Esophagus muscularis mucosa (tissue), 4 donors: ENCODE measurements at regions not wholly inside any gene's neighbourhood (a gene's known extent, or its start where the extent isn't known, plus 50 kb on each side); places are given as distances from the start of the nearest gene placed in this dataset.

ENCODE experiments used
- DNase-seq: peaks from one replicate; pipeline ENCODE4 v3.0.0-alpha.2; 2017; ENCODE audit errors: extremely low spot score
- H3K27ac ChIP-seq, 4 donors: fragments of 200-600 bp; sonication (generic); replicated peaks in 1 of 4; 1 replicate in 3 of 4; 2 replicates in 1 of 4; pipeline ENCODE4 v1.5.1; 2016 to 2019; ENCODE audit warnings: mild to moderate bottlenecking in 1 of 4
- H3K27me3 ChIP-seq, 4 donors: fragments of 200-600 bp; sonication (generic); one replicate each; pipeline versions ENCODE4 v1.5.1 to v1.6.0; 2016 to 2019
- H3K36me3 ChIP-seq, 4 donors: fragments of 200-600 bp; sonication (generic); one replicate each; pipeline ENCODE4 v1.5.1; 2016 to 2019
- H3K4me1 ChIP-seq, 4 donors: fragments of 200-600 bp; sonication (generic); one replicate each; pipeline ENCODE4 v1.5.1; 2016 to 2019
- H3K4me3 ChIP-seq, 4 donors: fragments of 200-600 bp; sonication (generic); 1 replicate in 2 of 4; 2 replicates in 2 of 4; pipeline ENCODE4 v1.5.1; 2016 to 2019; ENCODE audit warnings: mild to moderate bottlenecking in 4 of 4, moderate library complexity in 1 of 4
- H3K9me3 ChIP-seq, 4 donors: fragments of 200-600 bp; sonication (generic); 1 replicate in 3 of 4; 2 replicates in 1 of 4; pipeline ENCODE4 v1.5.1; 2016 to 2019
- EP300 ChIP-seq: sonication (generic); formaldehyde crosslinking; IDR thresholded peaks from one replicate; pipeline ENCODE4 v1.6.1; 2017; ENCODE audit warnings: antibody characterized with exemption
- POLR2A ChIP-seq: fragments of 450-650 bp; IDR thresholded peaks from one replicate; pipeline ENCODE4 v1.6.1; 2017; ENCODE audit warnings: antibody characterized with exemption, moderate library complexity, mild to moderate bottlenecking, low read depth
- POLR2AphosphoS5 ChIP-seq, 2 donors: sonication (generic); formaldehyde crosslinking; IDR thresholded peaks; one replicate each; pipeline ENCODE4 v1.6.1; 2017; ENCODE audit warnings: antibody characterized with exemption in 2 of 2
- WGBS: methylation state at CpG from one replicate; pipeline ENCODE4 v1.1.5; 2018; 5-methylcytosine and 5-hydroxymethylcytosine counted together
- intact Hi-C: fragments of 100-400 bp; cut with DNase I; formaldehyde crosslinking; loops from one replicate; pipeline ENCODE4 v1.15.1; 2023
- TF ChIP-seq, protein P1 (sequence below), 3 experiments: fragments of 200-600 bp in 2 of 3; fragments of 450-650 bp in 1 of 3; sonication (generic) in 2 of 3; IDR thresholded peaks; one replicate each; pipeline ENCODE4 v1.5.1; 2017 to 2019; ENCODE audit warnings: antibody characterized with exemption in 3 of 3, mild to moderate bottlenecking in 2 of 3, moderate library complexity in 1 of 3

DNA sequence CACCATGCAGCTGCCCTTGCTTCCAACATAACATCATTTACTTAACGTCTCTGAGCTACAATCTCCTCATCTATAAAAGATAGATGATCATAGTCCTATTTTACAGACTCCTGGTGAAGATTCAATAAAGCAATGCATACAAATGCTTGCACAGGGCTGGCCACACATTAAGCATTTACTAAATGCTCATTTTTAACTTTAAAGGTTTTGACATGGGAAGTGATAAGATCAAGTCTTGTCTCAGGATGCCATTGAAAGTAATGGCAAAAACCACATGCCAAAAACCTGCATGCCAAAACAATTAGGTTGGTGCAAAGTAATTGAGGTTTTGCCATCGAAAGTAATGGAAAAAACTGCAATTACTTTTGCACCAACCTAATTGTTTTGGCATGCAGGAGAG, 181.2 kb upstream of the ADRA1B start:
- Histone ChIP-seq H3K27me3 (peaks cover 0 to 8% (median 0%) of the 10 kb centered on the region in 4 donors), H3K4me3 (no peak overlapping the region), H3K36me3 (no peaks in the 10 kb centered on the region), H3K4me1 (no peaks in the 10 kb centered on the region), H3K27ac (no peak overlapping the region), H3K9me3 (no peaks in the 10 kb centered on the region)
- intact Hi-C loops, result no loop called here
- no peak for DNase-seq
- WGBS, result 87% methylated on average over 2 of the region's 2 CpGs
- TF ChIP-seq POLR2AphosphoS5 (IDR thresholded peaks at IDR 0.05) (no peak), EP300 (no peak), POLR2A (no peak)
- TF ChIP-seq, protein P1, sequence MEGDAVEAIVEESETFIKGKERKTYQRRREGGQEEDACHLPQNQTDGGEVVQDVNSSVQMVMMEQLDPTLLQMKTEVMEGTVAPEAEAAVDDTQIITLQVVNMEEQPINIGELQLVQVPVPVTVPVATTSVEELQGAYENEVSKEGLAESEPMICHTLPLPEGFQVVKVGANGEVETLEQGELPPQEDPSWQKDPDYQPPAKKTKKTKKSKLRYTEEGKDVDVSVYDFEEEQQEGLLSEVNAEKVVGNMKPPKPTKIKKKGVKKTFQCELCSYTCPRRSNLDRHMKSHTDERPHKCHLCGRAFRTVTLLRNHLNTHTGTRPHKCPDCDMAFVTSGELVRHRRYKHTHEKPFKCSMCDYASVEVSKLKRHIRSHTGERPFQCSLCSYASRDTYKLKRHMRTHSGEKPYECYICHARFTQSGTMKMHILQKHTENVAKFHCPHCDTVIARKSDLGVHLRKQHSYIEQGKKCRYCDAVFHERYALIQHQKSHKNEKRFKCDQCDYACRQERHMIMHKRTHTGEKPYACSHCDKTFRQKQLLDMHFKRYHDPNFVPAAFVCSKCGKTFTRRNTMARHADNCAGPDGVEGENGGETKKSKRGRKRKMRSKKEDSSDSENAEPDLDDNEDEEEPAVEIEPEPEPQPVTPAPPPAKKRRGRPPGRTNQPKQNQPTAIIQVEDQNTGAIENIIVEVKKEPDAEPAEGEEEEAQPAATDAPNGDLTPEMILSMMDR (IDR thresholded peaks at IDR 0.05), result no peak

DNA sequence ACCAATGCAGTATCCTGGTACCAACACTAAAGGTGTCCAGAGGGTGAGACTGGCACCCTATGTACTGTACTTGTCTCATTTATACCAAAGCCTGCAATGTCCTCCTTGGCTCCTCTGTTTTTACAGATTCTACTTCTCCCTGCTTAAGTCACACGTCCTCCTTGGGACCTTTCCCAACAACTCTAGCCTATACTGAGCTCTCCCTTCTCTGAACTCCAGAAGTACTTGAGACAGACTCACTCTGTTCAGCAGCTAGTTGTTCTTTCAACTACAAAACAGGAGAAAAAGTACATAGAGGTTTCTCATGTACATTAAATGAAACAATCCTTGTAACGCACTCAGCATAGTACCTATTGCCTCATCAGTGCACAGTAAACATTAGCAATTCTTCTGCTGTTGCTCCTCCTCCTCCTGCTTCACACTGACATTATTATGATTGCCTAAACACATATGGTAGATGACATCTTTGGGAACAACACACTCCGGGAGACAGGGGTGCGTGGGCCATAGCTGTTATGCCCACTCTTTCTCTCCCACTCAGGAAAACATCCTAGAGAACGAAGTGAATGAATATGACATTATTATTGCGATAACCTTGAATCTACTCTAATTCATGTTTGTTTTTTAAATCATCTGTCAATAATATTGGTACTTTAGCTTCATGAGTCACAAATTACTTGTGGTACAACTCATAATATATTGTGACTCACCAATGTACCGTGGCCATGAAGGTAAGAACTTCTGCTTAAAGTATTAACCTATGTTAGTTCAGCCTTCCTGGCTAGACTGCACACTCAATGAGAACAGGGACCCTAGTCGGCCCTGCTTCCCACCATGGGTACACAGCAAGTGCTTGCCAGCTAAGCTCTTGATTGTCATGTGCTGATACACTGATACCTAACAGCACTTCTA, 180.3 kb upstream of the ADRA1B start:
- H3K9me3 ChIP-seq, result no peaks in the 10 kb centered on the region
- H3K36me3 ChIP-seq, result no peaks in the 10 kb centered on the region
- intact Hi-C loops, result no loop called here
- DNase-seq, result peak; percentile 50
- no peak overlapping the region for H3K4me3 ChIP-seq
- no peak overlapping the region for H3K27ac ChIP-seq
- peaks cover 0 to 8% (median 0%) of the 10 kb centered on the region in 4 donors for H3K27me3 ChIP-seq
- no peaks in the 10 kb centered on the region for H3K4me1 ChIP-seq
- WGBS, result 83% methylated on average over 8 of the region's 8 CpGs
- TF ChIP-seq, protein P1 (IDR thresholded peaks at IDR 0.05), result no peak
- no peak for TF ChIP-seq POLR2A
- no peak for TF ChIP-seq POLR2AphosphoS5 (IDR thresholded peaks at IDR 0.05)
- TF ChIP-seq EP300, result no peak

DNA sequence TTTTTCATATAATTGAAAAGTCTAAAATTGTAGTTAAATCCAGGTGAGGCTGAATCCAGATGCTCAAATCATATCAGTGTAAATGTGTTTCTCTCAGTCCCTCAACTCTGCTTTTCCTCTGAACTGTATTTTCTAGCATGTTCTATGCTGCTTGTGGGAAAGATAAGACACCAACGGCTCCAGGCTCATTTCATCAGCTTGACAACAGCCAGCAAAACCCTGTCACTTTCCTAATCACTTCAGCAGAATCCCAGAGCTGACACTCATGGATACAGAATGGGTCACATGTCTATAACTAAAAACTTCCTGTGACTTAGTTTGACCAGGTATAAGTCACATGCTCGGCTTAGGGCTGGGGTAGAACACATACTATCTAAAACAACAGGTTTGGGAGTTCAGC, 179.4 kb upstream of the ADRA1B start:
- Histone ChIP-seq H3K27ac (no peak overlapping the region), H3K4me1 (no peaks in the 10 kb centered on the region), H3K9me3 (no peaks in the 10 kb centered on the region), H3K27me3 (peaks cover 0 to 8% (median 0%) of the 10 kb centered on the region in 4 donors), H3K36me3 (no peaks in the 10 kb centered on the region), H3K4me3 (no peak overlapping the region)
- intact Hi-C loops, result no loop called here
- no peak for DNase-seq
- 62% methylated on average over 2 of the region's 2 CpGs for WGBS
- TF ChIP-seq EP300, result no peak

DNA sequence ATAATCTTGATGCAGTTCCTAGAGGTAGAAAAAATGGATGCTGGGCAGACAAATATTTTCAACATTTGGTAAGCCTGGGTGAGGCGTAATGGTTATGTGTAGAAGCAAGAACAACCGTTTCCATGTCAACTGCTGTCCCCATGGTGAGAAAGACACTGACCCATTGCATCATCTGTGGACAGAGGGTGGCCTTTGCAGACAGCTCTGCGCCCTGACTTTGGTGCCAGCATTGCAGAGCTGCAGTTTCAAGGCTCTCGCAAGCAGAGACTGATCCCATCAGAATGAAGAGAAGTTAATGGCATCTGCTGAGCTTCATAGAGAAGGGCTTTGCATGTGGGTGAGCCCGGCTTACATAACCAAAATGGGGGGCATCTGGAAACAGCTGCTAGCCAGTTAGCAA, 179.0 kb upstream of the ADRA1B start:
- 77% methylated on average over 3 of the region's 5 CpGs for WGBS
- no peak overlapping the region for H3K4me3 ChIP-seq
- H3K27ac ChIP-seq, result no peak overlapping the region
- no peak for TF ChIP-seq POLR2A
- TF ChIP-seq, protein P1 (IDR thresholded peaks at IDR 0.05), result no peak
- no peak for TF ChIP-seq EP300
- TF ChIP-seq POLR2AphosphoS5 (IDR thresholded peaks at IDR 0.05), result no peak
- no peaks in the 10 kb centered on the region for H3K4me1 ChIP-seq
- H3K27me3 ChIP-seq, result peaks cover 0 to 8% (median 0%) of the 10 kb centered on the region in 4 donors
- no peaks in the 10 kb centered on the region for H3K9me3 ChIP-seq
- intact Hi-C loops, result no loop called here
- DNase-seq, result peak; percentile 90
- H3K36me3 ChIP-seq, result no peaks in the 10 kb centered on the region

DNA sequence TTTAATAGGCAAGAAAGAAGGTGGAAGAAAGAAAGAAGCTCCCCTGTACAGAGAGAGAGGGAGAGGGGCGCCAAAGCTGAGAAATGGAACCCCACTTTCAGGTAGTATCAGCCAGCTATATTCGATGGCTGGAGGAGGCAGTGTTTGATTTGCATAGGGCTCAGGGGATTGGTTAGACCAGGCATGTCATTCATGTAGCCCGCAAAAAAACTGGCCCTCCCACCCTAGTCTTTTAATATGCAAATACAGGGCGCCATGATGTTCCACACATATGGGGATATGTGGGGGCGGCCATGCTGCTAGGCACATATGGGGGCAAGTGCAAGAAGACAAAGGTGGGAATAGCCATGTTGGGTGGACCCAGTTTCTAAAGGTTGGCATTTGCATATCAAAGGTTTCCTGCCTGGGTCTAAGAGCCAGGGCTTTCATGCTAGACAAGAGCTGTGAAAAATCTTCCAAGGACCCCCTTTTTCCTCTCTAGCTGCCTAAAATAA, 174.4 kb upstream of the ADRA1B start:
- H3K27ac ChIP-seq, result no peak overlapping the region
- no peak overlapping the region for H3K4me3 ChIP-seq
- H3K27me3 ChIP-seq, result no peaks in the 10 kb centered on the region
- 89% methylated on average over 5 of the region's 5 CpGs for WGBS
- peak; percentile 70 for DNase-seq
- H3K9me3 ChIP-seq, result peaks cover 0 to 5% (median 0%) of the 10 kb centered on the region in 4 donors
- H3K4me1 ChIP-seq, result no peaks in the 10 kb centered on the region
- TF ChIP-seq, protein P1 (IDR thresholded peaks at IDR 0.05), result no peak
- no peak for TF ChIP-seq EP300
- no peak for TF ChIP-seq POLR2A
- TF ChIP-seq POLR2AphosphoS5 (IDR thresholded peaks at IDR 0.05), result no peak
- no peaks in the 10 kb centered on the region for H3K36me3 ChIP-seq
- intact Hi-C loops, result no loop called here
